ENCODE measurements at regions not wholly inside any gene's neighbourhood (a gene's known extent, or its start where the extent isn't known, plus 50 kb on each side); places are given as distances from the start of the nearest gene placed in this dataset.
"Not testable (repeated sequence)": the region's sequence is repeated elsewhere in the genome, so short reads cannot be mapped to it uniquely, and the experiment has no call there.

GRCh38 chr7:109692613-109693012 lies 1122.9 kb downstream of the DNAJB9 start:
- TF ChIP-seq, protein P1, sequence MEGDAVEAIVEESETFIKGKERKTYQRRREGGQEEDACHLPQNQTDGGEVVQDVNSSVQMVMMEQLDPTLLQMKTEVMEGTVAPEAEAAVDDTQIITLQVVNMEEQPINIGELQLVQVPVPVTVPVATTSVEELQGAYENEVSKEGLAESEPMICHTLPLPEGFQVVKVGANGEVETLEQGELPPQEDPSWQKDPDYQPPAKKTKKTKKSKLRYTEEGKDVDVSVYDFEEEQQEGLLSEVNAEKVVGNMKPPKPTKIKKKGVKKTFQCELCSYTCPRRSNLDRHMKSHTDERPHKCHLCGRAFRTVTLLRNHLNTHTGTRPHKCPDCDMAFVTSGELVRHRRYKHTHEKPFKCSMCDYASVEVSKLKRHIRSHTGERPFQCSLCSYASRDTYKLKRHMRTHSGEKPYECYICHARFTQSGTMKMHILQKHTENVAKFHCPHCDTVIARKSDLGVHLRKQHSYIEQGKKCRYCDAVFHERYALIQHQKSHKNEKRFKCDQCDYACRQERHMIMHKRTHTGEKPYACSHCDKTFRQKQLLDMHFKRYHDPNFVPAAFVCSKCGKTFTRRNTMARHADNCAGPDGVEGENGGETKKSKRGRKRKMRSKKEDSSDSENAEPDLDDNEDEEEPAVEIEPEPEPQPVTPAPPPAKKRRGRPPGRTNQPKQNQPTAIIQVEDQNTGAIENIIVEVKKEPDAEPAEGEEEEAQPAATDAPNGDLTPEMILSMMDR (IDR thresholded peaks at IDR 0.05) = not testable (repeated sequence)
- not testable (repeated sequence) for TF ChIP-seq POLR2A (IDR thresholded peaks at IDR 0.05)

All from thyroid gland (tissue), 4 donors.